ENCODE measurements at regions not wholly inside any gene's neighbourhood (a gene's known extent, or its start where the extent isn't known, plus 50 kb on each side); places are given as distances from the start of the nearest gene placed in this dataset.
A peak's percentile ranks its signal among the peaks of the same experiment; 100 is the strongest.

DNA sequence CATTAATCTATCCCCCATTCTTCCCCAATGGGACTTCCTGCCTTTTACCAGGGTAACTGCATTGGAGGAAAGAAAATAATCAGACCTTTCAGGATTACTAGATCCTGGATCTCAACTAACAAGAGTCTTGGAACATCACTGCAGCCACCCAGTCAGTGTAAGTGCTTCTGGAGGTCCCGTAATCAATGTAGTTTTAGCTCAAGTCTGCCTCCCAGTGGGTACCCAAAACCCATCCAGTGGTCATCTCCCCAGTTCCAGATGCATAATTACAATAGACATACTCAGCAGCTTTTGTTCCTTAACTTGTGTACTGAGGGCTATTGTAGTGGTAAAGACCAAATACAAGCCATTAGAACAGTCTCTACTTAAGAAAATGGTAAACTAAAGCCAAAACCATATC lies 319.1 kb downstream of the GPATCH2 start:
- DNase-seq (ENCODE audit: low spot score): peak; percentile 32

DNA sequence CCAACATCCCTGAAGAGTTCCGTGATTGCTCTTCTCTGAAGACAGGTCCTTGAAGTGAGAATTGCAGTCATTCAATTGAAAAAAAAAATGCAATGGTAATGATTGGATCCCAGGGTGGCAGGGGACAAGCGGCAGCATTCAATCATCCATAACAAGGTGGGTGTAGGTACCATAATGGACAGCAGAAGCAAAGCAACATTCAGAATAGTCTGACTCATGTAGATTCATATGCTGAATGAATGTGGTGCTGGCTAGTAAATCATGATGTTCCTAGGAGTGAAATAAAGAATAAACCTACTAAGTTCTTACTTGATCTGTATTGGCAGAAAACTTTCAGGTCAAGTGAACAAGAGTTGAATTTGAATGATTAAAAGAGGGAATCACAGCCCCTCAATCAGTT lies 319.6 kb downstream of the GPATCH2 start:
- DNase-seq (ENCODE audit: low spot score): no peak

DNA sequence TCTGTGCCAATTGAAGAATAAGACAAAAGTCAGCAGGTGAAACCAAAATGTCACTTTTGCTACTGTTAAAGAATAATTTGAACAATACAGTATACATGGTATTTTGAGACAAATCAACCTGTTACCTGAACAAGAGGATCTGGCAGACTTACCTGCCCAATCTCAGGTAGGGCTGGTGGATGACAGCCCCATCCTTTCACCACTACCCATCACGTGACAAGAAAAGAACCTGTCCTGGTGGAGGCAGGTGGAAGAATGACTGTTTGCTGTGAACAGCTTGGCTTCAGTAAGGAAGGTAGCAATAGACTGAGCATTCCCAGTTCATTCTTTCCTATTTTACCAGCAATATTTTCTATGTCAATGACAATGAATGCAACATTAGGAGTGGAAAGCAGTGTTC lies 349.6 kb downstream of the GPATCH2 start:
- DNase-seq (ENCODE audit: low spot score): no peak

- no peak for DNase-seq (ENCODE audit: low spot score)
Measured at GRCh38 chr1:217275655-217276398, 355.1 kb downstream of the GPATCH2 start.

GRCh38 chr1:217274927-217275654 lies 355.8 kb downstream of the GPATCH2 start:
- DNase-seq (ENCODE audit: low spot score): no peak

- DNase-seq (ENCODE audit: low spot score): no peak
Measured at GRCh38 chr1:217274416-217274815, 356.5 kb downstream of the GPATCH2 start.

- DNase-seq (ENCODE audit: low spot score): no peak
Measured at GRCh38 chr1:217273866-217274265, 357.0 kb downstream of the GPATCH2 start.

- DNase-seq (ENCODE audit: low spot score): no peak
Measured at GRCh38 chr1:217272385-217272784, 358.5 kb downstream of the GPATCH2 start.

DNA sequence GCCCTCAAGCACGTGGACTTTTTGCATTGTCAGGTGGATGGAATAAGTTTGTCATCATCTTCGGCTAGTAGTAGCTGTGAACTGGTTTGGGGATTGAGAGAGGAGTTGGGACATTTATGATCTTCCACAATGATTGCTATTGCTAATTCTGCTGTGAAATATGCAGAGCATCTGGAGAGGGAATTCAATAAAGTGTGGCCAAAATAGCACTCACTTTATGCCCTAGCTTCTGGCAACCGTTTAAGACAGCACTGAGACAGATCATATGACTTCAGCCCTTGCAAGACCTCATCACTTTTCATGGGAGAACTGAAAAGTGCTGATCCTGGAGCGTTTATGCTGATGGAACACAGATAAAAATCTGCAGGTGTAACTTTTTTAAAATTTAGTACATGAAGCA lies 360.8 kb downstream of the GPATCH2 start:
- DNase-seq (ENCODE audit: low spot score): no peak

- no peak for DNase-seq (ENCODE audit: low spot score)
Measured at GRCh38 chr1:217268058-217268457, 362.8 kb downstream of the GPATCH2 start.

DNA sequence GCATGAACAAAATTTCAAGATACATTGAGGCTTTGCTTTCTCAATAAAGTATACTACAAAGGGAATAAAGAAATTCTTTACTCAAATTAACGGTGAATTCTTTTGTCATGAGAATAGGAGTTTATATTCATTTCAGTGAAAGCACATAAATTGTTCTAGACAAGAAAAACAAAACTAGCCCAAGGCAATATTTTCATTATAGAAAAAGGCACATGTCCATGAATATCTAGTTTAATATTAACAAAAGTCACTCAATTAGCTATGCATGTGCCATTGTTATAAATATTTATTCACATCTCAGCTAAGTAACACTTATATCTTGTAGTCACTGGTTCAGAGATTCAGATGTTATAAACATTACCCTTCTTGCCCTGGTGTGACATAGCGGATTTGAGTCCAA lies 369.3 kb downstream of the GPATCH2 start:
- no peak for DNase-seq (ENCODE audit: low spot score)

DNA sequence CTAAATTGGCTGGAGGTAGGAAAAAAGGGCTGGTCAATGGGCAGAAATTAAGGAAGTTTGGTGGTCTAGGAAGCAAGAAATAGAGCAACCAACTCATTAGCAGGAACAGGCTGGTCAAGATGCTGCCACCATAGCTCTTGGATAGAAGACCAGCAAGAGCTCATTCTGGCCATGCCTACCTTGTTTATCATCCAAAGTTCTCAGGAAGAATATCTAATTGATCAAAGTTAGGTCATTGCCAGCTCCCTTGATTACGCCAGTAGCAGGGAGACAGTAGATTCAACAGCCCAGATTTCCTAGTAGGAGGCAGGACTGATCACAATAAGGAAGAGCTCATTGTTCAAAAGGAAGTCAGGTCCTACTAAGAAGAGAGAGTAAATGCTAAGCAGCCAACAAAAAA lies 370.2 kb downstream of the GPATCH2 start:
- DNase-seq (ENCODE audit: low spot score): no peak

GRCh38 chr1:217253985-217254384 lies 376.9 kb downstream of the GPATCH2 start:
- no peak for DNase-seq (ENCODE audit: low spot score)

- no peak for DNase-seq (ENCODE audit: low spot score)
Measured at GRCh38 chr1:217253351-217253750, 377.5 kb downstream of the GPATCH2 start.

GRCh38 chr1:217251121-217251520 lies 379.8 kb downstream of the GPATCH2 start:
- no peak for DNase-seq (ENCODE audit: low spot score)

- no peak for DNase-seq (ENCODE audit: low spot score)
Measured at GRCh38 chr1:217249857-217250256, 381.0 kb downstream of the GPATCH2 start.

DNA sequence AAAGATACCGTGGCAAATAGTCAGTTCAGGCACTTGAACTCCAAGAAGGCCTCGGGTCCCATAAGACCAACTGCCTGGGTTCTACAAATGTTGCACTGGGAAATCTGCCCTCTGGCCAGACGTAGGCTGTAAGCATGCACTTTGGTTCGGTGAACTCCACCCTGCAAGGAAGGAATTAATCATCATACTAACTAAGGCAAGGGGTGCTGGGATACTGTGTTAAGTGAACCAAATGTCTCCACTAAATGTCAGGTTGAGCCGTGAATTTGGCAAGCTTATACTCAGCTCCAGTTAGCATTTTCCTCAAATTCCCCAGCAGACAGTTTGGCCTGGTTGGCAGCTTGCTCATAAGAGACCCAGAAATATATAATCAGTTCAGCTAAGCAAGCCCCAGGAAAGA lies 385.9 kb downstream of the GPATCH2 start:
- DNase-seq (ENCODE audit: low spot score): no peak

DNA sequence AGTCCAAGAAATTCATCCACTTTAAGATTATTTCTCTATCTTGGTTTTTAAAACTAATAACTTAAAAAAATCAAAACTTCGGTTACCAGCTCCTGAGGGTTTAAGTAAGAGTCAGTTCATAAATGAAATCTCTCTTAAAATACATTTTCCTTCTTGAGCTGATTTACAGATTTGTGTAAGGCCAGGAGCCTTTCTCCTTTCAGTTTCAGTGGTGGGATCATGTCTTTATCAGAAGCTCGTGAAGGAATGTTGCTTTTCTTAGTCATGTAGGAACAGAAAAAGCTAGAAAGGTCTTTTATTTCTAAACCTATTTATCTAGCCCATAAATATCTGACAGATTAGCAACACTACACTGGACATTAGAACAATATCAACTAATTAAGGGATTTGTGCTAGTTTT lies 390.2 kb downstream of the GPATCH2 start:
- DNase-seq (ENCODE audit: low spot score): no peak

DNA sequence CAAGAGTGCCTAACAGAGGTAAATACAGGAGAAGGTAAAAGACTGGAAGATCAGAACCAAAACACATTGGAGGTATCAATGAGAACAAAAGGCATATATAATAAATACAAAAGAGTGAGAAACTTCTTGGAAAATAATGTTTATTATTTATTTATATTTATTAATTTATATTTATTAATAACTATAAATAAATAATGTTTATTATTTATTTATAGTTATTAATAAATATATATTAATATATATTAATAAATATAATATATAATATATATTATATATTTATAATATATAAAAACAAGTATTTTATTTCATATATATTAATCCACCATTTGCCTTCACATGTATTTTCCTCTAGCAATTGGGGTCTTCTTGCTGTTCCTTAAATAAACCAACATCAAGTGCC lies 391.9 kb downstream of the GPATCH2 start:
- no peak for DNase-seq (ENCODE audit: low spot score)

DNA sequence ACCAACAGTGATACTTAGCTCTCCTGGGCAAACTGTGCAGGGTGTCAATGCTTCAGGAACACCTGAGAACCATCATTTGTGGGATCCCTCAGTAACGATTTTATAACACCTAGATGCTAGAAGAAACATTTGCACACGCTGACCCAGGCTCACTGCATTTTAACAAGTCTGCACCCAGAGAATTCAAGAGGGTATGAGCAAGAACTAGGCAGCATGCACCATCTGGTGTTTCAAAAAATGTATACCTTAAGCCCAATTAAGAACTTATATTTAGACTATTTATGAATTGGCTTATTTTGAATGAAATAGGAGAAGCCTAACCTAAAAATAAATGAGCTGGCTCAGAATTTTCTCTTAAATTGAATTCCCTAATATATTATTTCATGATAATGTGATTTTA lies 400.5 kb downstream of the GPATCH2 start:
- no peak for DNase-seq (ENCODE audit: low spot score)

- DNase-seq (ENCODE audit: low spot score): no peak
Measured at GRCh38 chr1:217228689-217229088, 402.2 kb downstream of the GPATCH2 start.

- no peak for DNase-seq (ENCODE audit: low spot score)
Measured at GRCh38 chr1:217224201-217224600, 406.7 kb downstream of the GPATCH2 start.

DNA sequence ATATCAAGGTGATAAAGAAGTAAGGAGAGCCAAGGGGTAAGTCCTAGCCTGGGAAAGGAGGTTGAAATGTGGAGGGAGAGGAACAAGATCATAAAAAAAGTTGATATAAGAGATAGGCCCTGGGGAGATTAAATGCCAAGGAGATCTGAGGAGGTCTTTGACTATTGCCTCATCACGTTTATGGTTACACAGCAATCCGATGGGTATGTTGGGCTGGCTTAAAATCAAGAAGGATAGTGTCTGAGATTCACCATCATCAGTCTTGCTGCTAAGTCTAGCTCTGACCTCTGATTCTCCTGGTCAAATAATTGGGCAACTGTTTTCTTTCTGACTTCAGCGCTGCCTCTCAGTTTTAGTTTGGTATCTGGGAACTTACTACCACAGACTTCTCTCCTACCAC lies 416.3 kb downstream of the GPATCH2 start:
- no peak for DNase-seq (ENCODE audit: low spot score)

- DNase-seq (ENCODE audit: low spot score): no peak
Measured at GRCh38 chr1:217211486-217211885, 419.4 kb downstream of the GPATCH2 start.
